WTC11 (cell line): ENCODE measurements at regions not wholly inside any gene's neighbourhood (a gene's known extent, or its start where the extent isn't known, plus 50 kb on each side); places are given as distances from the start of the nearest gene placed in this dataset.

ENCODE experiments used
- ATAC-seq: fragments of 200-7000 bp; cut with Tn5 transposase; 2 replicates; pipeline ENCODE4 v1.10.0; 2021; ENCODE audit warnings: mild to moderate bottlenecking, moderate library complexity
- CTCF ChIA-PET: fragments of 300-600 bp; sonication (Branson Sonifier 250); formaldehyde crosslinking; loops from one replicate; lab custom pipeline; 2021; ENCODE audit warnings: antibody characterized with exemption; lab: Charles Lee
- POLR2A ChIA-PET: fragments of 350-600 bp; sonication (Branson Sonifier 250); formaldehyde crosslinking; loops from one replicate; lab custom pipeline; 2021; ENCODE audit warnings: antibody characterized with exemption; lab: Charles Lee
- DNase-seq: peaks from one replicate; pipeline ENCODE4 v3.0.0; 2021; ENCODE audit warnings: low spot score
- H3K27ac Mint-ChIP-seq: 2 replicates; pipeline ENCODE4 v1.8.0; 2021; ENCODE audit warnings: mixed read lengths
- H3K27me3 Mint-ChIP-seq: 2 replicates; pipeline ENCODE4 v1.8.0; 2021; ENCODE audit warnings: low read depth, mild to moderate bottlenecking, moderate library complexity, mixed read lengths
- H3K36me3 Mint-ChIP-seq: 2 replicates; pipeline ENCODE4 v1.8.0; 2021; ENCODE audit warnings: mixed read lengths
- H3K4me1 Mint-ChIP-seq: 2 replicates; pipeline ENCODE4 v1.8.0; 2022; ENCODE audit warnings: mixed read lengths
- H3K4me3 Mint-ChIP-seq: 2 replicates; pipeline ENCODE4 v1.8.0; 2021; ENCODE audit warnings: mild to moderate bottlenecking, moderate library complexity, mixed read lengths
- H3K9me3 Mint-ChIP-seq: 2 replicates; pipeline ENCODE4 v1.8.0; 2021; ENCODE audit warnings: mixed read lengths
- CBFB ChIP-seq: sonication (generic); formaldehyde crosslinking; IDR thresholded peaks from 2 replicates; pipeline ENCODE4 v1.8.1; 2022; ENCODE audit warnings: mild to moderate bottlenecking, low read depth, missing genetic modification reagents
- EMX1 ChIP-seq: fragments of 250-450 bp; sonication (Bioruptor Pico); IDR thresholded peaks from 2 replicates; pipeline ENCODE4 v1.8.0; 2021; ENCODE audit warnings: mild to moderate bottlenecking
- FOXK1 ChIP-seq: sonication (generic); formaldehyde crosslinking; IDR thresholded peaks from 2 replicates; pipeline ENCODE4 v1.8.0; 2022; ENCODE audit warnings: mild to moderate bottlenecking, moderate library complexity, missing genetic modification reagents
- GRHL2 ChIP-seq: fragments of 250-450 bp; sonication (Bioruptor Pico); IDR thresholded peaks from 2 replicates; pipeline ENCODE4 v1.8.0; 2022; ENCODE audit warnings: mild to moderate bottlenecking, moderate library complexity; ENCODE audit not compliant: insufficient replicate concordance, severe bottlenecking
- JAZF1 ChIP-seq: fragments of 250-450 bp; sonication (Bioruptor Pico); IDR thresholded peaks from 2 replicates; pipeline ENCODE4 v1.9.0; 2021; ENCODE audit warnings: moderate library complexity, mild to moderate bottlenecking, inconsistent platforms
- MXD4 ChIP-seq: fragments of 250-450 bp; sonication (Bioruptor Pico); IDR thresholded peaks from 2 replicates; pipeline ENCODE4 v1.8.0; 2021; ENCODE audit warnings: mild to moderate bottlenecking, moderate library complexity, borderline replicate concordance
- NR1H2 ChIP-seq: sonication (generic); formaldehyde crosslinking; IDR thresholded peaks from 2 replicates; pipeline ENCODE4 v1.9.0; 2021; ENCODE audit warnings: mild to moderate bottlenecking, moderate library complexity, missing genetic modification reagents
- TEAD4 ChIP-seq: sonication (generic); formaldehyde crosslinking; IDR thresholded peaks from 2 replicates; pipeline ENCODE4 v1.8.0; 2022; ENCODE audit warnings: mild to moderate bottlenecking, missing genetic modification reagents
- ZNF423 ChIP-seq: fragments of 250-450 bp; sonication (Bioruptor Pico); IDR thresholded peaks from 2 replicates; pipeline ENCODE4 v2.1.2; 2022; ENCODE audit warnings: mild to moderate bottlenecking, moderate library complexity
- TF ChIP-seq, protein P1 (sequence below): fragments of 200-600 bp; IDR thresholded peaks from 2 replicates; pipeline ENCODE4 v1.8.0; 2022; ENCODE audit warnings: antibody characterized with exemption
- TF ChIP-seq, protein P2 (sequence below): fragments of 250-450 bp; sonication (Bioruptor Pico); IDR thresholded peaks from 2 replicates; pipeline ENCODE4 v1.9.0; 2021; ENCODE audit warnings: moderate library complexity, mild to moderate bottlenecking, inconsistent platforms, borderline replicate concordance
- TF ChIP-seq, protein P3 (sequence below): sonication (generic); formaldehyde crosslinking; IDR thresholded peaks from 2 replicates; pipeline ENCODE4 v1.8.1; 2022; ENCODE audit warnings: mild to moderate bottlenecking, moderate library complexity, missing genetic modification reagents
- TF ChIP-seq, protein P4 (sequence below): sonication (generic); formaldehyde crosslinking; IDR thresholded peaks from 2 replicates; pipeline ENCODE4 v1.8.1; 2023; ENCODE audit warnings: mild to moderate bottlenecking, missing genetic modification reagents
- TF ChIP-seq, protein P5 (sequence below): sonication (generic); formaldehyde crosslinking; IDR thresholded peaks from 2 replicates; pipeline ENCODE4 v1.8.0; 2022; ENCODE audit warnings: mild to moderate bottlenecking, missing genetic modification reagents
- TF ChIP-seq, protein P6 (sequence below): sonication (generic); formaldehyde crosslinking; IDR thresholded peaks from 2 replicates; pipeline ENCODE4 v1.8.0; 2023; ENCODE audit warnings: missing genetic modification reagents, mild to moderate bottlenecking, borderline replicate concordance
- TF ChIP-seq, protein P7 (sequence below): sonication (generic); formaldehyde crosslinking; IDR thresholded peaks from 2 replicates; pipeline ENCODE4 v1.8.1; 2022; ENCODE audit warnings: low read depth, mild to moderate bottlenecking, moderate library complexity, missing genetic modification reagents, borderline replicate concordance
- TF ChIP-seq, protein P8 (sequence below): sonication (generic); formaldehyde crosslinking; IDR thresholded peaks from 2 replicates; pipeline ENCODE4 v1.8.1; 2023; ENCODE audit warnings: mild to moderate bottlenecking, missing genetic modification reagents, borderline replicate concordance

DNA sequence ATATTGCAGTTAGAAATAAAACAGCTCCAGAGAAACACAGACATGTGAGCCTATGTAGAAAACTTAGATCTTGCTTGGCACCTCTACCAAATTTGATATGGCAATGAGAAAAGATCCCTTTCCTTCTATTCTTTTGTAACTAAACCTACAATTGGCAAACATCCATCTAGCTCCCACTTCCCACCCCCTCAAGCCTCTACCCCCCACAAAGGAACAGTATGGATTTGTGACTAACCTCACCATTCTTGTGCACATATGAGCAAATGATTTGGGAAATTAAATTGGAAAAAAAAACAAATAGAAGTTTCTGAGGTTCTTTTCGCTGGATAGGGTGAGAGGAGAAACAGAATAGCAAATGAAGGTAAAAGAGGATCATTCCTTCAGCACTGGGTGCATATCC, 85.8 kb upstream of the TIAM2 start:
- H3K27me3 Mint-ChIP-seq = no peaks in the 10 kb centered on the region
- H3K36me3 Mint-ChIP-seq = no peaks in the 10 kb centered on the region
- H3K4me1 Mint-ChIP-seq = peaks cover 14% of the 10 kb centered on the region
- H3K27ac Mint-ChIP-seq = peak overlapping the region; percentile 71
- TF ChIP-seq CBFB (CRISPR knock-in tag) (no peak), FOXK1 (no peak), EMX1 (CRISPR knock-in tag) (no peak), NR1H2 (CRISPR knock-in tag) (no peak), ZNF423 (CRISPR knock-in tag) (no peak), JAZF1 (CRISPR knock-in tag) (no peak)
- TF ChIP-seq, protein P1, sequence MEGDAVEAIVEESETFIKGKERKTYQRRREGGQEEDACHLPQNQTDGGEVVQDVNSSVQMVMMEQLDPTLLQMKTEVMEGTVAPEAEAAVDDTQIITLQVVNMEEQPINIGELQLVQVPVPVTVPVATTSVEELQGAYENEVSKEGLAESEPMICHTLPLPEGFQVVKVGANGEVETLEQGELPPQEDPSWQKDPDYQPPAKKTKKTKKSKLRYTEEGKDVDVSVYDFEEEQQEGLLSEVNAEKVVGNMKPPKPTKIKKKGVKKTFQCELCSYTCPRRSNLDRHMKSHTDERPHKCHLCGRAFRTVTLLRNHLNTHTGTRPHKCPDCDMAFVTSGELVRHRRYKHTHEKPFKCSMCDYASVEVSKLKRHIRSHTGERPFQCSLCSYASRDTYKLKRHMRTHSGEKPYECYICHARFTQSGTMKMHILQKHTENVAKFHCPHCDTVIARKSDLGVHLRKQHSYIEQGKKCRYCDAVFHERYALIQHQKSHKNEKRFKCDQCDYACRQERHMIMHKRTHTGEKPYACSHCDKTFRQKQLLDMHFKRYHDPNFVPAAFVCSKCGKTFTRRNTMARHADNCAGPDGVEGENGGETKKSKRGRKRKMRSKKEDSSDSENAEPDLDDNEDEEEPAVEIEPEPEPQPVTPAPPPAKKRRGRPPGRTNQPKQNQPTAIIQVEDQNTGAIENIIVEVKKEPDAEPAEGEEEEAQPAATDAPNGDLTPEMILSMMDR = no peak
- TF ChIP-seq, protein P2, sequence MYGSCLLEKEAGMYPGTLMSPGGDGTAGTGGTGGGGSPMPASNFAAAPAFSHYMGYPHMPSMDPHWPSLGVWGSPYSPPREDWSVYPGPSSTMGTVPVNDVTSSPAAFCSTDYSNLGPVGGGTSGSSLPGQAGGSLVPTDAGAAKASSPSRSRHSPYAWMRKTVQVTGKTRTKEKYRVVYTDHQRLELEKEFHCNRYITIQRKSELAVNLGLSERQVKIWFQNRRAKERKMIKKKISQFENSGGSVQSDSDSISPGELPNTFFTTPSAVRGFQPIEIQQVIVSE = no peak
- TF ChIP-seq, protein P3, sequence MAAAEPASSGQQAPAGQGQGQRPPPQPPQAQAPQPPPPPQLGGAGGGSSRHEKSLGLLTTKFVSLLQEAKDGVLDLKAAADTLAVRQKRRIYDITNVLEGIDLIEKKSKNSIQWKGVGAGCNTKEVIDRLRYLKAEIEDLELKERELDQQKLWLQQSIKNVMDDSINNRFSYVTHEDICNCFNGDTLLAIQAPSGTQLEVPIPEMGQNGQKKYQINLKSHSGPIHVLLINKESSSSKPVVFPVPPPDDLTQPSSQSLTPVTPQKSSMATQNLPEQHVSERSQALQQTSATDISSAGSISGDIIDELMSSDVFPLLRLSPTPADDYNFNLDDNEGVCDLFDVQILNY (CRISPR knock-in tag) = no peak
- no peaks in the 10 kb centered on the region for H3K9me3 Mint-ChIP-seq
- no peak for DNase-seq
- POLR2A ChIA-PET = no interaction called here
- CTCF ChIA-PET = interaction anchor here (0.6 to 1.7 kb wide), 4 partner anchors 19 to 339 kb away, joined by 3 to 13 read pairs (median 4); no protein-coding TSS in a partner anchor
- no peak; the same call in 1 of the 2 replicates for ATAC-seq
- H3K4me3 Mint-ChIP-seq = no peak overlapping the region

DNA sequence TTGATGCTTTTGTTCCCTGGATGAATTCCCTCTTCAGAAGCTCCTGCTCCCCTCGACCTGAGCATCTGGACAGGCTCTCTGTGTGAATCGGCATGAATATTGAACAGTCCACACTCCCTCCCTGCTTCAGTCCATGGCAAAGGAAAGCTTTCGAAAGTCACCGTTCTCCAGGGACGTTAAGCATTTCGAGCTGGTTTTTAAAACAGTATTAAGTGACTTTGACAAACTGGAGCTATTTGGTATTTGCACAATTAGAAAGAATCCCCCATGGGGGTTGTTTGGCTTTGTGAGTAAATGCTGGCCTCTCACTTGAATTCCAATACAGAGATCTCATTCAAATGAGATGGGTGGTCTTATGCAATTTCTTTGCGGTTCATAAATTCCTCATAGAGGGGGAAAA, 85.3 kb upstream of the TIAM2 start:
- POLR2A ChIA-PET = no interaction called here
- no peaks in the 10 kb centered on the region for H3K36me3 Mint-ChIP-seq
- H3K4me3 Mint-ChIP-seq = no peak overlapping the region
- no peaks in the 10 kb centered on the region for H3K27me3 Mint-ChIP-seq
- no peaks in the 10 kb centered on the region for H3K9me3 Mint-ChIP-seq
- peak overlapping the region; percentile 71 for H3K27ac Mint-ChIP-seq
- ATAC-seq = peak; percentile 68
- CTCF ChIA-PET = interaction anchor here (0.6 to 1.7 kb wide), 4 partner anchors 18 to 338 kb away, joined by 3 to 13 read pairs (median 4); no protein-coding TSS in a partner anchor
- no peak for DNase-seq
- peaks cover 14% of the 10 kb centered on the region for H3K4me1 Mint-ChIP-seq
- TF ChIP-seq, protein P3 (CRISPR knock-in tag) = no peak
- TF ChIP-seq, protein P4, sequence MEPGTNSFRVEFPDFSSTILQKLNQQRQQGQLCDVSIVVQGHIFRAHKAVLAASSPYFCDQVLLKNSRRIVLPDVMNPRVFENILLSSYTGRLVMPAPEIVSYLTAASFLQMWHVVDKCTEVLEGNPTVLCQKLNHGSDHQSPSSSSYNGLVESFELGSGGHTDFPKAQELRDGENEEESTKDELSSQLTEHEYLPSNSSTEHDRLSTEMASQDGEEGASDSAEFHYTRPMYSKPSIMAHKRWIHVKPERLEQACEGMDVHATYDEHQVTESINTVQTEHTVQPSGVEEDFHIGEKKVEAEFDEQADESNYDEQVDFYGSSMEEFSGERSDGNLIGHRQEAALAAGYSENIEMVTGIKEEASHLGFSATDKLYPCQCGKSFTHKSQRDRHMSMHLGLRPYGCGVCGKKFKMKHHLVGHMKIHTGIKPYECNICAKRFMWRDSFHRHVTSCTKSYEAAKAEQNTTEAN = no peak
- TF ChIP-seq, protein P5, sequence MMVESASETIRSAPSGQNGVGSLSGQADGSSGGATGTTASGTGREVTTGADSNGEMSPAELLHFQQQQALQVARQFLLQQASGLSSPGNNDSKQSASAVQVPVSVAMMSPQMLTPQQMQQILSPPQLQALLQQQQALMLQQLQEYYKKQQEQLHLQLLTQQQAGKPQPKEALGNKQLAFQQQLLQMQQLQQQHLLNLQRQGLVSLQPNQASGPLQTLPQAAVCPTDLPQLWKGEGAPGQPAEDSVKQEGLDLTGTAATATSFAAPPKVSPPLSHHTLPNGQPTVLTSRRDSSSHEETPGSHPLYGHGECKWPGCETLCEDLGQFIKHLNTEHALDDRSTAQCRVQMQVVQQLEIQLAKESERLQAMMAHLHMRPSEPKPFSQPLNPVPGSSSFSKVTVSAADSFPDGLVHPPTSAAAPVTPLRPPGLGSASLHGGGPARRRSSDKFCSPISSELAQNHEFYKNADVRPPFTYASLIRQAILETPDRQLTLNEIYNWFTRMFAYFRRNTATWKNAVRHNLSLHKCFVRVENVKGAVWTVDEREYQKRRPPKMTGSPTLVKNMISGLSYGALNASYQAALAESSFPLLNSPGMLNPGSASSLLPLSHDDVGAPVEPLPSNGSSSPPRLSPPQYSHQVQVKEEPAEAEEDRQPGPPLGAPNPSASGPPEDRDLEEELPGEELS = no peak
- TF ChIP-seq, protein P6, sequence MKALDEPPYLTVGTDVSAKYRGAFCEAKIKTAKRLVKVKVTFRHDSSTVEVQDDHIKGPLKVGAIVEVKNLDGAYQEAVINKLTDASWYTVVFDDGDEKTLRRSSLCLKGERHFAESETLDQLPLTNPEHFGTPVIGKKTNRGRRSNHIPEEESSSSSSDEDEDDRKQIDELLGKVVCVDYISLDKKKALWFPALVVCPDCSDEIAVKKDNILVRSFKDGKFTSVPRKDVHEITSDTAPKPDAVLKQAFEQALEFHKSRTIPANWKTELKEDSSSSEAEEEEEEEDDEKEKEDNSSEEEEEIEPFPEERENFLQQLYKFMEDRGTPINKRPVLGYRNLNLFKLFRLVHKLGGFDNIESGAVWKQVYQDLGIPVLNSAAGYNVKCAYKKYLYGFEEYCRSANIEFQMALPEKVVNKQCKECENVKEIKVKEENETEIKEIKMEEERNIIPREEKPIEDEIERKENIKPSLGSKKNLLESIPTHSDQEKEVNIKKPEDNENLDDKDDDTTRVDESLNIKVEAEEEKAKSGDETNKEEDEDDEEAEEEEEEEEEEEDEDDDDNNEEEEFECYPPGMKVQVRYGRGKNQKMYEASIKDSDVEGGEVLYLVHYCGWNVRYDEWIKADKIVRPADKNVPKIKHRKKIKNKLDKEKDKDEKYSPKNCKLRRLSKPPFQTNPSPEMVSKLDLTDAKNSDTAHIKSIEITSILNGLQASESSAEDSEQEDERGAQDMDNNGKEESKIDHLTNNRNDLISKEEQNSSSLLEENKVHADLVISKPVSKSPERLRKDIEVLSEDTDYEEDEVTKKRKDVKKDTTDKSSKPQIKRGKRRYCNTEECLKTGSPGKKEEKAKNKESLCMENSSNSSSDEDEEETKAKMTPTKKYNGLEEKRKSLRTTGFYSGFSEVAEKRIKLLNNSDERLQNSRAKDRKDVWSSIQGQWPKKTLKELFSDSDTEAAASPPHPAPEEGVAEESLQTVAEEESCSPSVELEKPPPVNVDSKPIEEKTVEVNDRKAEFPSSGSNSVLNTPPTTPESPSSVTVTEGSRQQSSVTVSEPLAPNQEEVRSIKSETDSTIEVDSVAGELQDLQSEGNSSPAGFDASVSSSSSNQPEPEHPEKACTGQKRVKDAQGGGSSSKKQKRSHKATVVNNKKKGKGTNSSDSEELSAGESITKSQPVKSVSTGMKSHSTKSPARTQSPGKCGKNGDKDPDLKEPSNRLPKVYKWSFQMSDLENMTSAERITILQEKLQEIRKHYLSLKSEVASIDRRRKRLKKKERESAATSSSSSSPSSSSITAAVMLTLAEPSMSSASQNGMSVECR (CRISPR knock-in tag) = no peak
- TF ChIP-seq, protein P7, sequence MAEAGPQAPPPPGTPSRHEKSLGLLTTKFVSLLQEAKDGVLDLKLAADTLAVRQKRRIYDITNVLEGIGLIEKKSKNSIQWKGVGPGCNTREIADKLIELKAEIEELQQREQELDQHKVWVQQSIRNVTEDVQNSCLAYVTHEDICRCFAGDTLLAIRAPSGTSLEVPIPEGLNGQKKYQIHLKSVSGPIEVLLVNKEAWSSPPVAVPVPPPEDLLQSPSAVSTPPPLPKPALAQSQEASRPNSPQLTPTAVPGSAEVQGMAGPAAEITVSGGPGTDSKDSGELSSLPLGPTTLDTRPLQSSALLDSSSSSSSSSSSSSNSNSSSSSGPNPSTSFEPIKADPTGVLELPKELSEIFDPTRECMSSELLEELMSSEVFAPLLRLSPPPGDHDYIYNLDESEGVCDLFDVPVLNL = no peak
- TF ChIP-seq, protein P8, sequence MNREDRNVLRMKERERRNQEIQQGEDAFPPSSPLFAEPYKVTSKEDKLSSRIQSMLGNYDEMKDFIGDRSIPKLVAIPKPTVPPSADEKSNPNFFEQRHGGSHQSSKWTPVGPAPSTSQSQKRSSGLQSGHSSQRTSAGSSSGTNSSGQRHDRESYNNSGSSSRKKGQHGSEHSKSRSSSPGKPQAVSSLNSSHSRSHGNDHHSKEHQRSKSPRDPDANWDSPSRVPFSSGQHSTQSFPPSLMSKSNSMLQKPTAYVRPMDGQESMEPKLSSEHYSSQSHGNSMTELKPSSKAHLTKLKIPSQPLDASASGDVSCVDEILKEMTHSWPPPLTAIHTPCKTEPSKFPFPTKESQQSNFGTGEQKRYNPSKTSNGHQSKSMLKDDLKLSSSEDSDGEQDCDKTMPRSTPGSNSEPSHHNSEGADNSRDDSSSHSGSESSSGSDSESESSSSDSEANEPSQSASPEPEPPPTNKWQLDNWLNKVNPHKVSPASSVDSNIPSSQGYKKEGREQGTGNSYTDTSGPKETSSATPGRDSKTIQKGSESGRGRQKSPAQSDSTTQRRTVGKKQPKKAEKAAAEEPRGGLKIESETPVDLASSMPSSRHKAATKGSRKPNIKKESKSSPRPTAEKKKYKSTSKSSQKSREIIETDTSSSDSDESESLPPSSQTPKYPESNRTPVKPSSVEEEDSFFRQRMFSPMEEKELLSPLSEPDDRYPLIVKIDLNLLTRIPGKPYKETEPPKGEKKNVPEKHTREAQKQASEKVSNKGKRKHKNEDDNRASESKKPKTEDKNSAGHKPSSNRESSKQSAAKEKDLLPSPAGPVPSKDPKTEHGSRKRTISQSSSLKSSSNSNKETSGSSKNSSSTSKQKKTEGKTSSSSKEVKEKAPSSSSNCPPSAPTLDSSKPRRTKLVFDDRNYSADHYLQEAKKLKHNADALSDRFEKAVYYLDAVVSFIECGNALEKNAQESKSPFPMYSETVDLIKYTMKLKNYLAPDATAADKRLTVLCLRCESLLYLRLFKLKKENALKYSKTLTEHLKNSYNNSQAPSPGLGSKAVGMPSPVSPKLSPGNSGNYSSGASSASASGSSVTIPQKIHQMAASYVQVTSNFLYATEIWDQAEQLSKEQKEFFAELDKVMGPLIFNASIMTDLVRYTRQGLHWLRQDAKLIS = no peak
- TF ChIP-seq GRHL2 (CRISPR knock-in tag) (no peak), MXD4 (CRISPR knock-in tag) (no peak), TEAD4 (no peak)
